Tibial nerve (tissue), 4 donors: ENCODE measurements at regions not wholly inside any gene's neighbourhood (a gene's known extent, or its start where the extent isn't known, plus 50 kb on each side); places are given as distances from the start of the nearest gene placed in this dataset.
A peak's percentile ranks its signal among the peaks of the same experiment; 100 is the strongest.

ENCODE experiments used
- DNase-seq, 2 donors: peaks; one replicate each; pipeline ENCODE4 v3.0.0-alpha.2; 2019; ENCODE audit warnings: low spot score in 2 of 2
- H3K27ac ChIP-seq, 4 donors: fragments of 200-600 bp; sonication (generic) in 3 of 4; one replicate each; pipeline ENCODE4 v1.5.1; 2017 to 2019; ENCODE audit warnings: mild to moderate bottlenecking in 1 of 4
- H3K27me3 ChIP-seq, 2 donors: fragments of 200-600 bp; sonication (generic) in 1 of 2; one replicate each; pipeline versions ENCODE4 v1.5.1 to v1.6.0; 2017 to 2019
- H3K36me3 ChIP-seq, 3 donors: fragments of 200-600 bp; sonication (generic); one replicate each; pipeline ENCODE4 v1.5.1; 2018 to 2019
- H3K4me1 ChIP-seq, 4 donors: fragments of 200-600 bp; sonication (generic) in 3 of 4; one replicate each; pipeline ENCODE4 v1.5.1; 2017 to 2019
- H3K4me3 ChIP-seq, 4 donors: fragments of 200-600 bp; sonication (generic) in 3 of 4; one replicate each; pipeline ENCODE4 v1.5.1; 2017 to 2019; ENCODE audit warnings: mild to moderate bottlenecking in 1 of 4, moderate library complexity in 1 of 4
- H3K9me3 ChIP-seq, 4 donors: fragments of 200-600 bp; sonication (generic) in 3 of 4; one replicate each; pipeline ENCODE4 v1.5.1; 2017 to 2019
- EP300 ChIP-seq, 2 donors: sonication (generic); formaldehyde crosslinking; IDR thresholded peaks; one replicate each; pipeline ENCODE4 v1.6.1; 2017; ENCODE audit warnings: antibody characterized with exemption in 2 of 2, mild to moderate bottlenecking in 1 of 2
- POLR2A ChIP-seq, 2 donors: fragments of 450-650 bp; IDR thresholded peaks; one replicate each; pipeline ENCODE4 v1.6.1; 2017; ENCODE audit warnings: antibody characterized with exemption in 2 of 2, mild to moderate bottlenecking in 2 of 2, moderate library complexity in 2 of 2
- WGBS, 2 donors: methylation state at CpG; one replicate each; pipeline ENCODE4 v1.1.5; 2018; 5-methylcytosine and 5-hydroxymethylcytosine counted together
- TF ChIP-seq, protein P1 (sequence below), 5 experiments: fragments of 200-600 bp in 3 of 5; fragments of 450-650 bp in 2 of 5; sonication (generic) in 3 of 5; IDR thresholded peaks; one replicate each; pipeline ENCODE4 v1.5.1; 2016 to 2019; ENCODE audit warnings: antibody characterized with exemption in 5 of 5, mild to moderate bottlenecking in 3 of 5, moderate library complexity in 2 of 5

- no peak for TF ChIP-seq EP300 (IDR thresholded peaks at IDR 0.05)
- TF ChIP-seq, protein P1, sequence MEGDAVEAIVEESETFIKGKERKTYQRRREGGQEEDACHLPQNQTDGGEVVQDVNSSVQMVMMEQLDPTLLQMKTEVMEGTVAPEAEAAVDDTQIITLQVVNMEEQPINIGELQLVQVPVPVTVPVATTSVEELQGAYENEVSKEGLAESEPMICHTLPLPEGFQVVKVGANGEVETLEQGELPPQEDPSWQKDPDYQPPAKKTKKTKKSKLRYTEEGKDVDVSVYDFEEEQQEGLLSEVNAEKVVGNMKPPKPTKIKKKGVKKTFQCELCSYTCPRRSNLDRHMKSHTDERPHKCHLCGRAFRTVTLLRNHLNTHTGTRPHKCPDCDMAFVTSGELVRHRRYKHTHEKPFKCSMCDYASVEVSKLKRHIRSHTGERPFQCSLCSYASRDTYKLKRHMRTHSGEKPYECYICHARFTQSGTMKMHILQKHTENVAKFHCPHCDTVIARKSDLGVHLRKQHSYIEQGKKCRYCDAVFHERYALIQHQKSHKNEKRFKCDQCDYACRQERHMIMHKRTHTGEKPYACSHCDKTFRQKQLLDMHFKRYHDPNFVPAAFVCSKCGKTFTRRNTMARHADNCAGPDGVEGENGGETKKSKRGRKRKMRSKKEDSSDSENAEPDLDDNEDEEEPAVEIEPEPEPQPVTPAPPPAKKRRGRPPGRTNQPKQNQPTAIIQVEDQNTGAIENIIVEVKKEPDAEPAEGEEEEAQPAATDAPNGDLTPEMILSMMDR (IDR thresholded peaks at IDR 0.05), result no peak
- no peak for TF ChIP-seq POLR2A (IDR thresholded peaks at IDR 0.05)
- Histone ChIP-seq H3K27me3 (no peaks in the 10 kb centered on the region), H3K36me3 (no peaks in the 10 kb centered on the region), H3K9me3 (no peaks in the 10 kb centered on the region), H3K27ac (no peak overlapping the region), H3K4me3 (no peak overlapping the region), H3K4me1 (no peaks in the 10 kb centered on the region)
- WGBS, 2 donors, result 73 to 78% methylated on average over 2 of the region's 2 CpGs
- no peak for DNase-seq
Measured at GRCh38 chr14:80364816-80365215, 153.5 kb upstream of the DIO2 start.

- 25 to 43% methylated on average over 1 of the region's 1 CpG for WGBS, 2 donors
- H3K27me3 ChIP-seq, result no peaks in the 10 kb centered on the region
- no peak overlapping the region for H3K4me3 ChIP-seq
- no peaks in the 10 kb centered on the region for H3K36me3 ChIP-seq
- no peaks in the 10 kb centered on the region for H3K4me1 ChIP-seq
- no peak for DNase-seq
- no peak overlapping the region for H3K27ac ChIP-seq
- no peaks in the 10 kb centered on the region for H3K9me3 ChIP-seq
- TF ChIP-seq, protein P1 (IDR thresholded peaks at IDR 0.05), result no peak
Measured at GRCh38 chr14:80364274-80364673, 153.0 kb upstream of the DIO2 start.

DNA sequence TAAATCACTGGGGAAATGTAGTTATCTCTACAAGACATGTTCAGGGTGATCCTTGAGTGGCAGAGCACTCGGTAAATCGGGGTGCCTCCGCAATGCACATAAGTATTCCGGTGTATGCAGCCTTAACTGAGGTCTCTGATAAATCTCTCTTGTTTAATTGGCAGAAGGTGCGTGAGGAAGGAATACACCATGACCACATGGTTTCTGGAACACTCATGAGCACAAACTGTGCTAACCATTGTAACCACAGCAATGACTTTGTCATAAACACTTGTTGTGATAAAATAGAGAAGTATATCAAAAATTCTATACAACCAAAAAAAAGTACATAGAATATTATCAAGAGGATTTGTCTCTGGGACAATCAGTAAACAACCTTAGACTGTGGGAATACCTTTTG lies 146.8 kb upstream of the DIO2 start:
- TF ChIP-seq, protein P1 (IDR thresholded peaks at IDR 0.05), result no peak
- TF ChIP-seq EP300 (IDR thresholded peaks at IDR 0.05) (no peak), POLR2A (IDR thresholded peaks at IDR 0.05) (no peak)
- no peak overlapping the region for H3K27ac ChIP-seq
- no peaks in the 10 kb centered on the region for H3K4me1 ChIP-seq
- H3K36me3 ChIP-seq, result no peaks in the 10 kb centered on the region
- 73 to 86% methylated on average over 5 of the region's 5 CpGs for WGBS, 2 donors
- DNase-seq, result no peak
- no peaks in the 10 kb centered on the region for H3K27me3 ChIP-seq
- no peak overlapping the region for H3K4me3 ChIP-seq
- H3K9me3 ChIP-seq, result no peaks in the 10 kb centered on the region

DNA sequence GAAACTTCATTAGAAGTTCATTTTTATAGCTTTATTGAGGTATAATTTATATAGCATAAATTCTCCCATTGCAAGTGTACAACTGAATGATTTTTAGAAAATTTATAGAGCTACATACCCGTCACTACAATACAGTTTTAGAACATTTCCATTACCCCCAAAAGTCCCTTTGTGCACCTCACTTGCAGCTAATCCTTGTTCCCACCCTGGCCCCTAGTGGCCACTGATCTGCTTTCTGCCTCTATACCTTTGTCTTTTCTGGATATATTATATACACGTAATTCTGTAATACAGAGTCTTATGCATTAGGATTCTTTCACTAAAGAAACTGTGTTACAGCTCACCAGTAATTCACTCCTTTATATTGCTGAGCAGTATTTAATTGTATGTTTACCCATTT lies 145.1 kb upstream of the DIO2 start:
- H3K27me3 ChIP-seq, result no peaks in the 10 kb centered on the region
- no peaks in the 10 kb centered on the region for H3K4me1 ChIP-seq
- no peak for TF ChIP-seq EP300 (IDR thresholded peaks at IDR 0.05)
- TF ChIP-seq, protein P1 (IDR thresholded peaks at IDR 0.05), result peak in 1 of 5 experiments; percentile 21
- no peak overlapping the region for H3K27ac ChIP-seq
- no peaks in the 10 kb centered on the region for H3K9me3 ChIP-seq
- 60 to 71% methylated on average over 2 of the region's 2 CpGs for WGBS, 2 donors
- no peak for DNase-seq
- no peak overlapping the region for H3K4me3 ChIP-seq
- H3K36me3 ChIP-seq, result no peaks in the 10 kb centered on the region

- Histone ChIP-seq H3K27ac (no peak overlapping the region), H3K9me3 (no peaks in the 10 kb centered on the region), H3K4me1 (no peaks in the 10 kb centered on the region), H3K27me3 (no peaks in the 10 kb centered on the region), H3K36me3 (no peaks in the 10 kb centered on the region), H3K4me3 (no peak overlapping the region)
- WGBS, 2 donors, result 75 to 89% methylated on average over 6 of the region's 6 CpGs
- no peak for TF ChIP-seq EP300 (IDR thresholded peaks at IDR 0.05)
- no peak for TF ChIP-seq POLR2A (IDR thresholded peaks at IDR 0.05)
- TF ChIP-seq, protein P1 (IDR thresholded peaks at IDR 0.05), result no peak
- no peak for DNase-seq
Measured at GRCh38 chr14:80354860-80355581, 143.7 kb upstream of the DIO2 start.
